ENCODE measurements at regions not wholly inside any gene's neighbourhood (a gene's known extent, or its start where the extent isn't known, plus 50 kb on each side); places are given as distances from the start of the nearest gene placed in this dataset.

- H3K4me1 ChIP-seq (ENCODE audit: control insufficient read depth, low read length), result no peaks in the 10 kb centered on the region
- no peak overlapping the region for H3K27ac ChIP-seq (ENCODE audit: low read depth, low read length)
- H4K20me1 ChIP-seq (ENCODE audit: control insufficient read depth, insufficient read depth, low read depth, low read length), result no peaks in the 10 kb centered on the region
- no peak overlapping the region for H3K4me3 ChIP-seq (ENCODE audit: low read length)
- H3K9me2 ChIP-seq (replicated peaks; ENCODE audit: control insufficient read depth, low read length), result no peaks in the 10 kb centered on the region
- H3K79me2 ChIP-seq (ENCODE audit: control insufficient read depth, low read length), result no peaks in the 10 kb centered on the region
- H3K4me2 ChIP-seq (ENCODE audit: low read length), result no peak overlapping the region
- no peaks in the 10 kb centered on the region for H3K36me3 ChIP-seq (ENCODE audit: control insufficient read depth, low read length)
- H3F3A ChIP-seq (ENCODE audit: control insufficient read depth, insufficient read depth), result no peaks in the 10 kb centered on the region
- TF ChIP-seq CTCF (IDR thresholded peaks at IDR 0.05; ENCODE audit: low read depth, low read length, poor library complexity, severe bottlenecking) (no peak), EZH2phosphoT487 (IDR thresholded peaks at IDR 0.05; ENCODE audit: borderline replicate concordance, low read length) (no peak)
- H3K27me3 ChIP-seq (ENCODE audit: control insufficient read depth, low read length), result no peaks in the 10 kb centered on the region
- no peaks in the 10 kb centered on the region for H3K9me3 ChIP-seq (ENCODE audit: control insufficient read depth, insufficient read depth, low read length)
These were observed 228.7 kb upstream of the ANKRD50 start for GRCh38 chr4:124941267-124941666.

GRCh38 chr4:124940387-124940786 lies 227.9 kb upstream of the ANKRD50 start:
- no peaks in the 10 kb centered on the region for H3F3A ChIP-seq (ENCODE audit: control insufficient read depth, insufficient read depth)
- H3K9me3 ChIP-seq (ENCODE audit: control insufficient read depth, insufficient read depth, low read length), result no peaks in the 10 kb centered on the region
- H3K27me3 ChIP-seq (ENCODE audit: control insufficient read depth, low read length), result no peaks in the 10 kb centered on the region
- no peak overlapping the region for H3K27ac ChIP-seq (ENCODE audit: low read depth, low read length)
- TF ChIP-seq CTCF (IDR thresholded peaks at IDR 0.05; ENCODE audit: low read depth, low read length, poor library complexity, severe bottlenecking), result no peak
- no peak for TF ChIP-seq EZH2phosphoT487 (IDR thresholded peaks at IDR 0.05; ENCODE audit: borderline replicate concordance, low read length)
- H3K36me3 ChIP-seq (ENCODE audit: control insufficient read depth, low read length), result no peaks in the 10 kb centered on the region
- H3K9me2 ChIP-seq (replicated peaks; ENCODE audit: control insufficient read depth, low read length), result no peaks in the 10 kb centered on the region
- H3K79me2 ChIP-seq (ENCODE audit: control insufficient read depth, low read length), result no peaks in the 10 kb centered on the region
- no peaks in the 10 kb centered on the region for H3K4me1 ChIP-seq (ENCODE audit: control insufficient read depth, low read length)
- H4K20me1 ChIP-seq (ENCODE audit: control insufficient read depth, insufficient read depth, low read depth, low read length), result no peaks in the 10 kb centered on the region
- H3K4me3 ChIP-seq (ENCODE audit: low read length), result no peak overlapping the region
- no peak overlapping the region for H3K4me2 ChIP-seq (ENCODE audit: low read length)

DNA sequence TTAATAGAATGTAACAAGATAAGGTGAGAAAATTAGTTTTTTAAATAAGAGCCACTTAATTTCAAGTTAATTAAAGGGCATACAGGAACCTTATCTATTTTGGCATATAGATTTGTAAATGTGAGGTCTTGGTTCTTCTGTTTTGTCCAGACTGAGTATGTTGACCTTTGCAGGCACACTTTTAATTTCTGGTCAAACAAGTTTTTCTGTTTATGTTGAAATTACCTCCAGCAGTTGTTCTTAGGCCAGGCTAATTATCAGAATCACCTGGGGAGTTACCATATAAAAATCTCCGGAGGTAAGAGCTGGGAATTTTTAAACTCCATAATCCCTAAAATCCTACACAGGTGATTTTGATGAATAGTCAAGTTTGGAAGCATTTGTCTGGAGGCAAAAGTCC lies 227.4 kb upstream of the ANKRD50 start:
- Histone ChIP-seq H3K9me2 (replicated peaks; ENCODE audit: control insufficient read depth, low read length) (no peaks in the 10 kb centered on the region), H3K79me2 (ENCODE audit: control insufficient read depth, low read length) (no peaks in the 10 kb centered on the region), H3K4me3 (ENCODE audit: low read length) (no peak overlapping the region), H3K27ac (ENCODE audit: low read depth, low read length) (no peak overlapping the region), H3K27me3 (ENCODE audit: control insufficient read depth, low read length) (no peaks in the 10 kb centered on the region), H3F3A (ENCODE audit: control insufficient read depth, insufficient read depth) (no peaks in the 10 kb centered on the region), H3K36me3 (ENCODE audit: control insufficient read depth, low read length) (no peaks in the 10 kb centered on the region), H3K4me1 (ENCODE audit: control insufficient read depth, low read length) (no peaks in the 10 kb centered on the region), H3K4me2 (ENCODE audit: low read length) (no peak overlapping the region), H4K20me1 (ENCODE audit: control insufficient read depth, insufficient read depth, low read depth, low read length) (no peaks in the 10 kb centered on the region), H3K9me3 (ENCODE audit: control insufficient read depth, insufficient read depth, low read length) (no peaks in the 10 kb centered on the region)
- TF ChIP-seq EZH2phosphoT487 (IDR thresholded peaks at IDR 0.05; ENCODE audit: borderline replicate concordance, low read length) (no peak), CTCF (IDR thresholded peaks at IDR 0.05; ENCODE audit: low read depth, low read length, poor library complexity, severe bottlenecking) (no peak)

- H3K9me2 ChIP-seq (replicated peaks; ENCODE audit: control insufficient read depth, low read length), result no peaks in the 10 kb centered on the region
- H3K79me2 ChIP-seq (ENCODE audit: control insufficient read depth, low read length), result no peaks in the 10 kb centered on the region
- H3K9me3 ChIP-seq (ENCODE audit: control insufficient read depth, insufficient read depth, low read length), result no peaks in the 10 kb centered on the region
- H3K27ac ChIP-seq (ENCODE audit: low read depth, low read length), result no peak overlapping the region
- H3K4me1 ChIP-seq (ENCODE audit: control insufficient read depth, low read length), result no peaks in the 10 kb centered on the region
- H3K27me3 ChIP-seq (ENCODE audit: control insufficient read depth, low read length), result no peaks in the 10 kb centered on the region
- no peaks in the 10 kb centered on the region for H3F3A ChIP-seq (ENCODE audit: control insufficient read depth, insufficient read depth)
- no peak for TF ChIP-seq EZH2phosphoT487 (IDR thresholded peaks at IDR 0.05; ENCODE audit: borderline replicate concordance, low read length)
- no peak for TF ChIP-seq CTCF (IDR thresholded peaks at IDR 0.05; ENCODE audit: low read depth, low read length, poor library complexity, severe bottlenecking)
- H3K36me3 ChIP-seq (ENCODE audit: control insufficient read depth, low read length), result no peaks in the 10 kb centered on the region
- H3K4me2 ChIP-seq (ENCODE audit: low read length), result no peak overlapping the region
- no peak overlapping the region for H3K4me3 ChIP-seq (ENCODE audit: low read length)
- H4K20me1 ChIP-seq (ENCODE audit: control insufficient read depth, insufficient read depth, low read depth, low read length), result no peaks in the 10 kb centered on the region
These were observed 226.3 kb upstream of the ANKRD50 start for GRCh38 chr4:124938836-124939235.

All from DOHH2 (cell line).